Osteoblast (primary cell): ENCODE measurements at regions not wholly inside any gene's neighbourhood (a gene's known extent, or its start where the extent isn't known, plus 50 kb on each side); places are given as distances from the start of the nearest gene placed in this dataset.

Experiments
- DNase-seq: peaks from one replicate; pipeline ENCODE4 v3.0.0; 2011; ENCODE audit warnings: low spot score, mixed read lengths; ENCODE audit not compliant: insufficient read length; ENCODE audit errors: missing footprints
- H2AFZ ChIP-seq: 2 replicates; pipeline ENCODE4 v1.6.0; 2011; ENCODE audit warnings: mild to moderate bottlenecking, low read length
- H3K27ac ChIP-seq: 2 replicates; pipeline ENCODE4 v1.5.1; 2011; ENCODE audit warnings: mild to moderate bottlenecking, low read depth, low read length, moderate library complexity
- H3K27me3 ChIP-seq: 2 replicates; pipeline ENCODE4 v1.6.0; 2012; ENCODE audit warnings: mild to moderate bottlenecking, control low read depth, inconsistent platforms, low read length, moderate library complexity; ENCODE audit not compliant: insufficient read depth
- H3K36me3 ChIP-seq: 2 replicates; pipeline ENCODE4 v1.5.1; 2011; ENCODE audit warnings: mild to moderate bottlenecking, low read length, control low read depth, moderate library complexity; ENCODE audit not compliant: insufficient read depth
- H3K4me1 ChIP-seq: 2 replicates; pipeline ENCODE4 v1.5.1; 2011; ENCODE audit warnings: mild to moderate bottlenecking, low read length, control low read depth, moderate library complexity; ENCODE audit not compliant: insufficient read depth
- H3K4me2 ChIP-seq: 2 replicates; pipeline ENCODE4 v1.6.0; 2011; ENCODE audit warnings: mild to moderate bottlenecking, low read length; ENCODE audit not compliant: insufficient read depth
- H3K4me3 ChIP-seq: fragments of 200-600 bp; sonication (generic); 3 replicates; pipeline ENCODE4 v1.5.1; 2012; ENCODE audit warnings: mild to moderate bottlenecking, low read length, inconsistent platforms; ENCODE audit not compliant: insufficient read depth
- H3K79me2 ChIP-seq: 2 replicates; pipeline ENCODE4 v1.6.0; 2012; ENCODE audit warnings: mild to moderate bottlenecking, low read length, control low read depth, inconsistent platforms; ENCODE audit not compliant: insufficient read depth
- H3K9me3 ChIP-seq: 2 replicates; pipeline ENCODE4 v1.5.1; 2011; ENCODE audit warnings: low read depth, low read length, control low read depth
- H4K20me1 ChIP-seq: 2 replicates; pipeline ENCODE4 v1.6.0; 2012; ENCODE audit warnings: mild to moderate bottlenecking, low read length, control low read depth; ENCODE audit not compliant: insufficient read depth
- TF ChIP-seq, protein P1 (sequence below): IDR thresholded peaks from 2 replicates; pipeline ENCODE4 v1.5.1; 2011; ENCODE audit warnings: mild to moderate bottlenecking, low read depth, low read length, moderate library complexity; ENCODE audit errors: extremely low read depth

DNA sequence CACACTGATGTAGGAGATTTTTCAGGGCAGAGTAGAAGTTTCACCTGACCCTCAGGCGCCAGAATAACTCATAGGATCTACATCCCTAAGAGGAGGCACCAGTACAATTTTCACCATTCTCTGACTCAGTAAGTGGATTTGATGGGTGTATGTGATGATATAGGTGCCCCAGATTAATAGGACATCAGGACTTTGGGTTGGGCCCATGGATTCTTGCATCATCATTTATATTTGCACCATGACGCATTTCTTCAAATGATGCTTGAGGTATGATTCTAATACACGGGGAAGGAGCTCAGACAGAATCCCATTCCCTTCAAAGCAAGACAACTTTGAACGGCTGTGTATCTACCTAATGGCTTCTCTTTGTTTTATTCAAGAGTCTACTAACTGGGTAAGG lies 173.2 kb downstream of the TMEM114 start:
- Histone ChIP-seq H3K36me3 (no peaks in the 10 kb centered on the region), H3K27me3 (no peaks in the 10 kb centered on the region), H3K27ac (no peak overlapping the region), H3K4me3 (no peak overlapping the region), H3K9me3 (peaks cover 3% of the 10 kb centered on the region), H3K79me2 (no peaks in the 10 kb centered on the region), H3K4me2 (no peak overlapping the region), H2AFZ (no peak overlapping the region), H4K20me1 (no peaks in the 10 kb centered on the region), H3K4me1 (no peaks in the 10 kb centered on the region)
- no peak for DNase-seq
- TF ChIP-seq, protein P1, sequence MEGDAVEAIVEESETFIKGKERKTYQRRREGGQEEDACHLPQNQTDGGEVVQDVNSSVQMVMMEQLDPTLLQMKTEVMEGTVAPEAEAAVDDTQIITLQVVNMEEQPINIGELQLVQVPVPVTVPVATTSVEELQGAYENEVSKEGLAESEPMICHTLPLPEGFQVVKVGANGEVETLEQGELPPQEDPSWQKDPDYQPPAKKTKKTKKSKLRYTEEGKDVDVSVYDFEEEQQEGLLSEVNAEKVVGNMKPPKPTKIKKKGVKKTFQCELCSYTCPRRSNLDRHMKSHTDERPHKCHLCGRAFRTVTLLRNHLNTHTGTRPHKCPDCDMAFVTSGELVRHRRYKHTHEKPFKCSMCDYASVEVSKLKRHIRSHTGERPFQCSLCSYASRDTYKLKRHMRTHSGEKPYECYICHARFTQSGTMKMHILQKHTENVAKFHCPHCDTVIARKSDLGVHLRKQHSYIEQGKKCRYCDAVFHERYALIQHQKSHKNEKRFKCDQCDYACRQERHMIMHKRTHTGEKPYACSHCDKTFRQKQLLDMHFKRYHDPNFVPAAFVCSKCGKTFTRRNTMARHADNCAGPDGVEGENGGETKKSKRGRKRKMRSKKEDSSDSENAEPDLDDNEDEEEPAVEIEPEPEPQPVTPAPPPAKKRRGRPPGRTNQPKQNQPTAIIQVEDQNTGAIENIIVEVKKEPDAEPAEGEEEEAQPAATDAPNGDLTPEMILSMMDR: no peak

GRCh38 chr16:8408855-8409567 lies 181.3 kb downstream of the TMEM114 start:
- no peaks in the 10 kb centered on the region for H3K9me3 ChIP-seq
- TF ChIP-seq, protein P1: no peak
- no peak overlapping the region for H2AFZ ChIP-seq
- H4K20me1 ChIP-seq: no peaks in the 10 kb centered on the region
- no peak overlapping the region for H3K4me2 ChIP-seq
- no peak overlapping the region for H3K4me3 ChIP-seq
- H3K79me2 ChIP-seq: no peaks in the 10 kb centered on the region
- no peak for DNase-seq
- H3K36me3 ChIP-seq: no peaks in the 10 kb centered on the region
- no peak overlapping the region for H3K27ac ChIP-seq
- no peaks in the 10 kb centered on the region for H3K4me1 ChIP-seq
- H3K27me3 ChIP-seq: no peaks in the 10 kb centered on the region

GRCh38 chr16:8407351-8407750 lies 183.0 kb downstream of the TMEM114 start:
- H4K20me1 ChIP-seq: no peaks in the 10 kb centered on the region
- DNase-seq: no peak
- no peaks in the 10 kb centered on the region for H3K79me2 ChIP-seq
- no peaks in the 10 kb centered on the region for H3K9me3 ChIP-seq
- TF ChIP-seq, protein P1: no peak
- no peak overlapping the region for H3K27ac ChIP-seq
- H3K36me3 ChIP-seq: no peaks in the 10 kb centered on the region
- no peak overlapping the region for H3K4me3 ChIP-seq
- H3K4me2 ChIP-seq: no peak overlapping the region
- H3K4me1 ChIP-seq: no peaks in the 10 kb centered on the region
- H2AFZ ChIP-seq: no peak overlapping the region
- H3K27me3 ChIP-seq: no peaks in the 10 kb centered on the region

GRCh38 chr16:8403978-8404749 lies 186.1 kb downstream of the TMEM114 start:
- Histone ChIP-seq H3K27me3 (no peaks in the 10 kb centered on the region), H4K20me1 (no peaks in the 10 kb centered on the region), H3K4me1 (no peaks in the 10 kb centered on the region), H3K9me3 (no peaks in the 10 kb centered on the region), H2AFZ (no peak overlapping the region), H3K4me3 (no peak overlapping the region), H3K27ac (no peak overlapping the region), H3K4me2 (no peak overlapping the region), H3K36me3 (no peaks in the 10 kb centered on the region), H3K79me2 (no peaks in the 10 kb centered on the region)
- TF ChIP-seq, protein P1: no peak
- DNase-seq: no peak
